DMS 273 (cell line): ENCODE measurements at regions not wholly inside any gene's neighbourhood (a gene's known extent, or its start where the extent isn't known, plus 50 kb on each side); places are given as distances from the start of the nearest gene placed in this dataset.
"Not testable (repeated sequence)": the region's sequence is repeated elsewhere in the genome, so short reads cannot be mapped to it uniquely, and the experiment has no call there.

Experiments used
- DNase-seq: peaks from one replicate; lab custom pipeline; 2025; ENCODE audit not compliant: unreplicated experiment; lab: John Stamatoyannopoulos, UW

- no peak for DNase-seq
Observed at GRCh38 chr9:83191154-83191553, 128.2 kb upstream of the RASEF start.

GRCh38 chr9:83189026-83189425 lies 126.1 kb upstream of the RASEF start:
- DNase-seq = not testable (repeated sequence)

- no peak for DNase-seq
Observed at GRCh38 chr9:83188277-83188676, 125.3 kb upstream of the RASEF start.

- DNase-seq = no peak
Observed at GRCh38 chr9:83186155-83186737, 123.3 kb upstream of the RASEF start.

GRCh38 chr9:83185488-83186154 lies 122.7 kb upstream of the RASEF start:
- no peak for DNase-seq

- no peak for DNase-seq
Observed at GRCh38 chr9:83183621-83184020, 120.7 kb upstream of the RASEF start.

- no peak for DNase-seq
Observed at GRCh38 chr9:83182071-83182470, 119.1 kb upstream of the RASEF start.

GRCh38 chr9:83178717-83179116 lies 115.8 kb upstream of the RASEF start:
- no peak for DNase-seq

- DNase-seq = no peak
Observed at GRCh38 chr9:83177747-83178146, 114.8 kb upstream of the RASEF start.

- no peak for DNase-seq
Observed at GRCh38 chr9:83167126-83167525, 104.2 kb upstream of the RASEF start.

- DNase-seq = no peak
Observed at GRCh38 chr9:83166372-83166771, 103.4 kb upstream of the RASEF start.

- DNase-seq = no peak
Observed at GRCh38 chr9:83155733-83156132, 92.8 kb upstream of the RASEF start.

- DNase-seq = no peak
Observed at GRCh38 chr9:83154821-83155220, 91.9 kb upstream of the RASEF start.

GRCh38 chr9:83154087-83154736 lies 91.3 kb upstream of the RASEF start:
- no peak for DNase-seq

- DNase-seq = no peak
Observed at GRCh38 chr9:83153030-83153429, 90.1 kb upstream of the RASEF start.

- no peak for DNase-seq
Observed at GRCh38 chr9:83151627-83152137, 88.7 kb upstream of the RASEF start.

- no peak for DNase-seq
Observed at GRCh38 chr9:83147315-83148149, 84.6 kb upstream of the RASEF start.

GRCh38 chr9:83146325-83146724 lies 83.4 kb upstream of the RASEF start:
- no peak for DNase-seq

- DNase-seq = no peak
Observed at GRCh38 chr9:83144492-83144891, 81.5 kb upstream of the RASEF start.

- DNase-seq = no peak
Observed at GRCh38 chr9:83142389-83142788, 79.4 kb upstream of the RASEF start.

GRCh38 chr9:83141887-83142286 lies 78.9 kb upstream of the RASEF start:
- no peak for DNase-seq
